ENCODE measurements at regions not wholly inside any gene's neighbourhood (a gene's known extent, or its start where the extent isn't known, plus 50 kb on each side); places are given as distances from the start of the nearest gene placed in this dataset.
"Not testable (repeated sequence)": the region's sequence is repeated elsewhere in the genome, so short reads cannot be mapped to it uniquely, and the experiment has no call there.

GRCh38 chr4:63085091-63085490 lies 1324.2 kb downstream of the TECRL start:
- Histone ChIP-seq H3K36me3 (ENCODE audit: insufficient read depth, low read length) (no peaks in the 10 kb centered on the region), H3K9ac (ENCODE audit: low read depth, low read length) (no peak overlapping the region), H3K4me1 (ENCODE audit: insufficient read depth, low read length) (no peaks in the 10 kb centered on the region), H3K9me3 (ENCODE audit: control insufficient read depth, insufficient read depth, low read length) (no peaks in the 10 kb centered on the region)

GRCh38 chr4:63080934-63081333 lies 1328.3 kb downstream of the TECRL start:
- no peaks in the 10 kb centered on the region for H3K9me3 ChIP-seq (ENCODE audit: control insufficient read depth, insufficient read depth, low read length)
- H3K4me1 ChIP-seq (ENCODE audit: insufficient read depth, low read length), result no peaks in the 10 kb centered on the region
- no peaks in the 10 kb centered on the region for H3K36me3 ChIP-seq (ENCODE audit: insufficient read depth, low read length)
- H3K9ac ChIP-seq (ENCODE audit: low read depth, low read length), result no peak overlapping the region

GRCh38 chr4:63063760-63064159 lies 1345.5 kb downstream of the TECRL start:
- H3K9me3 ChIP-seq (ENCODE audit: control insufficient read depth, insufficient read depth, low read length), result no peaks in the 10 kb centered on the region; the same call in 1 of the 2 replicates

GRCh38 chr4:63062891-63063290 lies 1346.4 kb downstream of the TECRL start:
- H3K9me3 ChIP-seq (ENCODE audit: control insufficient read depth, insufficient read depth, low read length); H3K9ac ChIP-seq (ENCODE audit: low read depth, low read length); H3K4me1 ChIP-seq (ENCODE audit: insufficient read depth, low read length); H3K36me3 ChIP-seq (ENCODE audit: insufficient read depth, low read length): not testable (repeated sequence)

More at GRCh38 chr4:63063760-63064159, 1345.5 kb downstream of the TECRL start:
- Histone ChIP-seq H3K36me3 (ENCODE audit: insufficient read depth, low read length) (no peaks in the 10 kb centered on the region), H3K4me1 (ENCODE audit: insufficient read depth, low read length) (no peaks in the 10 kb centered on the region), H3K9ac (ENCODE audit: low read depth, low read length) (no peak overlapping the region)

- H3K36me3 ChIP-seq (ENCODE audit: insufficient read depth, low read length), result no peaks in the 10 kb centered on the region
- H3K9me3 ChIP-seq (ENCODE audit: control insufficient read depth, insufficient read depth, low read length), result no peaks in the 10 kb centered on the region
Observed at GRCh38 chr4:63049726-63050125, 1359.5 kb downstream of the TECRL start.

GRCh38 chr4:63049278-63049677 lies 1360.0 kb downstream of the TECRL start:
- Histone ChIP-seq H3K9ac (ENCODE audit: low read depth, low read length) (no peak overlapping the region), H3K4me1 (ENCODE audit: insufficient read depth, low read length) (no peaks in the 10 kb centered on the region), H3K36me3 (ENCODE audit: insufficient read depth, low read length) (no peaks in the 10 kb centered on the region), H3K9me3 (ENCODE audit: control insufficient read depth, insufficient read depth, low read length) (no peaks in the 10 kb centered on the region; the same call in 1 of the 2 replicates)

More at GRCh38 chr4:63049726-63050125, 1359.5 kb downstream of the TECRL start:
- Histone ChIP-seq H3K9ac (ENCODE audit: low read depth, low read length) (no peak overlapping the region), H3K4me1 (ENCODE audit: insufficient read depth, low read length) (no peaks in the 10 kb centered on the region)

GRCh38 chr4:63036159-63036866 lies 1372.9 kb downstream of the TECRL start:
- H3K36me3 ChIP-seq (ENCODE audit: insufficient read depth, low read length), result no peaks in the 10 kb centered on the region
- H3K9ac ChIP-seq (ENCODE audit: low read depth, low read length), result no peak overlapping the region
- no peaks in the 10 kb centered on the region for H3K9me3 ChIP-seq (ENCODE audit: control insufficient read depth, insufficient read depth, low read length)
- no peaks in the 10 kb centered on the region for H3K4me1 ChIP-seq (ENCODE audit: insufficient read depth, low read length)

- Histone ChIP-seq H3K36me3 (ENCODE audit: insufficient read depth, low read length) (no peaks in the 10 kb centered on the region), H3K9ac (ENCODE audit: low read depth, low read length) (no peak overlapping the region), H3K9me3 (ENCODE audit: control insufficient read depth, insufficient read depth, low read length) (no peaks in the 10 kb centered on the region), H3K4me1 (ENCODE audit: insufficient read depth, low read length) (no peaks in the 10 kb centered on the region)
Observed at GRCh38 chr4:63029380-63029779, 1379.9 kb downstream of the TECRL start.

- Histone ChIP-seq H3K4me1 (ENCODE audit: insufficient read depth, low read length) (no peaks in the 10 kb centered on the region), H3K9me3 (ENCODE audit: control insufficient read depth, insufficient read depth, low read length) (no peaks in the 10 kb centered on the region; the same call in 1 of the 2 replicates), H3K36me3 (ENCODE audit: insufficient read depth, low read length) (no peaks in the 10 kb centered on the region), H3K9ac (ENCODE audit: low read depth, low read length) (no peak overlapping the region)
Observed at GRCh38 chr4:63020661-63021060, 1388.6 kb downstream of the TECRL start.

GRCh38 chr4:63017300-63017699 lies 1392.0 kb downstream of the TECRL start:
- H3K36me3 ChIP-seq (ENCODE audit: insufficient read depth, low read length), result no peaks in the 10 kb centered on the region
- no peaks in the 10 kb centered on the region for H3K9me3 ChIP-seq (ENCODE audit: control insufficient read depth, insufficient read depth, low read length)
- no peaks in the 10 kb centered on the region for H3K4me1 ChIP-seq (ENCODE audit: insufficient read depth, low read length)
- no peak overlapping the region for H3K9ac ChIP-seq (ENCODE audit: low read depth, low read length)

GRCh38 chr4:62970846-62971245 lies 1438.4 kb downstream of the TECRL start:
- no peak overlapping the region for H3K9ac ChIP-seq (ENCODE audit: low read depth, low read length)
- H3K36me3 ChIP-seq (ENCODE audit: insufficient read depth, low read length), result no peaks in the 10 kb centered on the region
- no peaks in the 10 kb centered on the region for H3K9me3 ChIP-seq (ENCODE audit: control insufficient read depth, insufficient read depth, low read length)
- no peaks in the 10 kb centered on the region for H3K4me1 ChIP-seq (ENCODE audit: insufficient read depth, low read length)

- Histone ChIP-seq H3K36me3 (ENCODE audit: insufficient read depth, low read length) (no peaks in the 10 kb centered on the region), H3K4me1 (ENCODE audit: insufficient read depth, low read length) (no peaks in the 10 kb centered on the region), H3K9me3 (ENCODE audit: control insufficient read depth, insufficient read depth, low read length) (no peaks in the 10 kb centered on the region), H3K9ac (ENCODE audit: low read depth, low read length) (no peak overlapping the region)
Observed at GRCh38 chr4:62960415-62960814, 1448.8 kb downstream of the TECRL start.

GRCh38 chr4:62953752-62954151 lies 1455.5 kb downstream of the TECRL start:
- H3K36me3 ChIP-seq (ENCODE audit: insufficient read depth, low read length), result no peaks in the 10 kb centered on the region
- no peak overlapping the region for H3K9ac ChIP-seq (ENCODE audit: low read depth, low read length)
- peaks cover 10% of the 10 kb centered on the region; the same call in 1 of the 2 replicates for H3K4me1 ChIP-seq (ENCODE audit: insufficient read depth, low read length)
- no peaks in the 10 kb centered on the region for H3K9me3 ChIP-seq (ENCODE audit: control insufficient read depth, insufficient read depth, low read length)

GRCh38 chr4:62952366-62952765 lies 1456.9 kb downstream of the TECRL start:
- Histone ChIP-seq H3K36me3 (ENCODE audit: insufficient read depth, low read length) (no peaks in the 10 kb centered on the region), H3K4me1 (ENCODE audit: insufficient read depth, low read length) (peaks cover 10% of the 10 kb centered on the region; the same call in 1 of the 2 replicates), H3K9ac (ENCODE audit: low read depth, low read length) (no peak overlapping the region), H3K9me3 (ENCODE audit: control insufficient read depth, insufficient read depth, low read length) (no peaks in the 10 kb centered on the region)

GRCh38 chr4:62948108-62948507 lies 1461.1 kb downstream of the TECRL start:
- peaks cover 1% of the 10 kb centered on the region; the same call in 1 of the 2 replicates for H3K4me1 ChIP-seq (ENCODE audit: insufficient read depth, low read length)
- H3K9ac ChIP-seq (ENCODE audit: low read depth, low read length), result no peak overlapping the region
- H3K36me3 ChIP-seq (ENCODE audit: insufficient read depth, low read length), result no peaks in the 10 kb centered on the region
- no peaks in the 10 kb centered on the region for H3K9me3 ChIP-seq (ENCODE audit: control insufficient read depth, insufficient read depth, low read length)
